Spleen (tissue), 7 donors: ENCODE measurements at regions not wholly inside any gene's neighbourhood (a gene's known extent, or its start where the extent isn't known, plus 50 kb on each side); places are given as distances from the start of the nearest gene placed in this dataset.

Experiments used
- POLR2AphosphoS5 ChIP-seq, 3 donors: sonication (generic); formaldehyde crosslinking; IDR thresholded peaks; one replicate each; pipeline ENCODE4 v1.5.1; 2017; ENCODE audit warnings: antibody characterized with exemption in 3 of 3
- TF ChIP-seq, protein P1 (sequence below), 11 experiments: fragments of 200-600 bp in 7 of 11; fragments of 450-650 bp in 4 of 11; sonication (generic) in 4 of 11; IDR thresholded peaks in 8 of 11; conservative IDR thresholded peaks in 3 of 11; 1 replicate in 7 of 11; 2 replicates in 4 of 11; pipeline versions ENCODE4 v1.4.0 to v1.8.0; 2016 to 2021; ENCODE audit warnings: antibody characterized with exemption in 11 of 11, inconsistent platforms in 4 of 11, mild to moderate bottlenecking in 1 of 11
- donor health status: DM: no; HTN: no; CAD: no; lungs with moderate emphysema.
- donor health status: DM: no; HTN: no; CAD: no.
- donor health status: DM: no; HTN: no; CAD: no.

DNA sequence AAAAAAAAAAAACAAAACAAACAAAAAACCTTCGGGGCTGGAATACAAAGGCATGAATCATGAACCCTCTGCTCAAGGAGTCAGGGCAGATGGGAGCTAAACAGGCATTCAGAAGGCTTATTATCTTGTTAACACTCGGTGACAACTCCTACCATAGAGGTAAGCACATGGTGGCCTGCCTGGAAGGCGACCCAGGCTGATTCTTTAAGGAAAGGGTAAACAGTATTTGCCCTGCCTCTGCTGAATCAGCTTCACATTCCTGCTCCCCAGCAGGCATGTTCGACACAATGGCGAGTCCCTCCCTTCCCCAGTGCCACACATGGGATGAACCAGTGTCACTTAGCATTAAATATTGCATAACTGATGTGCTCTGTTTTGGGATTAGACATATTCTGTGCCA is 191.9 kb downstream of the ARL4C start:
- no peak for TF ChIP-seq POLR2AphosphoS5 (IDR thresholded peaks at IDR 0.05)
- TF ChIP-seq, protein P1, sequence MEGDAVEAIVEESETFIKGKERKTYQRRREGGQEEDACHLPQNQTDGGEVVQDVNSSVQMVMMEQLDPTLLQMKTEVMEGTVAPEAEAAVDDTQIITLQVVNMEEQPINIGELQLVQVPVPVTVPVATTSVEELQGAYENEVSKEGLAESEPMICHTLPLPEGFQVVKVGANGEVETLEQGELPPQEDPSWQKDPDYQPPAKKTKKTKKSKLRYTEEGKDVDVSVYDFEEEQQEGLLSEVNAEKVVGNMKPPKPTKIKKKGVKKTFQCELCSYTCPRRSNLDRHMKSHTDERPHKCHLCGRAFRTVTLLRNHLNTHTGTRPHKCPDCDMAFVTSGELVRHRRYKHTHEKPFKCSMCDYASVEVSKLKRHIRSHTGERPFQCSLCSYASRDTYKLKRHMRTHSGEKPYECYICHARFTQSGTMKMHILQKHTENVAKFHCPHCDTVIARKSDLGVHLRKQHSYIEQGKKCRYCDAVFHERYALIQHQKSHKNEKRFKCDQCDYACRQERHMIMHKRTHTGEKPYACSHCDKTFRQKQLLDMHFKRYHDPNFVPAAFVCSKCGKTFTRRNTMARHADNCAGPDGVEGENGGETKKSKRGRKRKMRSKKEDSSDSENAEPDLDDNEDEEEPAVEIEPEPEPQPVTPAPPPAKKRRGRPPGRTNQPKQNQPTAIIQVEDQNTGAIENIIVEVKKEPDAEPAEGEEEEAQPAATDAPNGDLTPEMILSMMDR (IDR thresholded peaks at IDR 0.05 in 8 of 11, conservative IDR thresholded peaks at IDR 0.05 in 3 of 11) = no peak
